ENCODE measurements at regions not wholly inside any gene's neighbourhood (a gene's known extent, or its start where the extent isn't known, plus 50 kb on each side); places are given as distances from the start of the nearest gene placed in this dataset.

- TF ChIP-seq CTCF (IDR thresholded peaks at IDR 0.05) = no peak
- TF ChIP-seq POLR2A (IDR thresholded peaks at IDR 0.05) = no peak
Measured at GRCh38 chr17:6903326-6903900, 71.9 kb upstream of the TEKT1 start.

All from heart left ventricle (tissue), 13 donors.